ENCODE measurements at regions not wholly inside any gene's neighbourhood (a gene's known extent, or its start where the extent isn't known, plus 50 kb on each side); places are given as distances from the start of the nearest gene placed in this dataset.
"Not testable (repeated sequence)": the region's sequence is repeated elsewhere in the genome, so short reads cannot be mapped to it uniquely, and the experiment has no call there.

DNA sequence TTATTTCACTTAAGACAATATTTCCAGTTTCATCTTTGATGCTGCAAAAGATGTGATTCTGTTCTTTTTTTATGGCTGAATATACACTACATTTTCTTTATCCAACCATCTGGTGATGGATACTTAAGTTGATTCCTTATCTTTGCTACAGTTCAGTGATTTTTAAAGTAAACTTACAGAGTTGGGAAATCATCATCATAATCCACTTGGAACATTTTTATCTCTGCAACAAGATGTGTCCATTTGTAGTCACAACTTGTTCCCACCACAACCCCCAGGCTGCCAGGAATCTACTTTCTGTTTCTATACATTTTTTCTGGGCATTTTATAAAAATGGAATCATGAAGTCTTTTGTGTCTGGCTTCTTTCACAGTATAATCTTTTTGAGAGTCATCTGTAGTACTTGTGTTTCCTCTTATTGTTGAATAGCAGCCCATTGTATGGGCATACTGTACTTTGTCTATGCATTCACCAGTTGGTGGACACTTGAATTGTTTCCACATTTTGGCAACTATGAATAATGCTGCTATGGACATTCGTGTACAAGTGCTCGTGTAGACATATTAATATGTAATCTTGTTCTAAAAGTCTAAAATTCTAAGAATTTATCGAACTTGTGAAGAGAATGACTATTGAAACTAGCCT, 212.5 kb upstream of the DDHD1 start:
- H3K27me3 ChIP-seq (ENCODE audit: insufficient read depth, low read length), result no peaks in the 10 kb centered on the region
- H3K4ac ChIP-seq (ENCODE audit: low read depth, low read length), result no peak overlapping the region
- no peak overlapping the region for H3T11ph ChIP-seq (ENCODE audit: low read length)
- H2BK120ac ChIP-seq (ENCODE audit: low read depth, low read length, poor library complexity, severe bottlenecking), result no peak overlapping the region
- H2AK5ac ChIP-seq (ENCODE audit: insufficient read length, low read length), result no peak overlapping the region
- H4K5ac ChIP-seq (ENCODE audit: insufficient read length, low read depth, low read length), result no peak overlapping the region
- H3K4me1 Mint-ChIP-seq, result peaks cover 28 to 30% of the 10 kb centered on the region in 2 experiments
- H3K27ac Mint-ChIP-seq, result no peak overlapping the region; a peak in 1 of 7 replicates
- no peak overlapping the region for H3K56ac ChIP-seq (ENCODE audit: insufficient read length, low read depth, low read length)
- no peak overlapping the region for H2BK20ac ChIP-seq (ENCODE audit: low read depth, low read length, poor library complexity, severe bottlenecking)
- H3K18ac ChIP-seq (ENCODE audit: insufficient read length, low read depth, low read length), result no peak overlapping the region
- H2BK15ac ChIP-seq (ENCODE audit: low read depth, low read length), result no peak overlapping the region
- H2AFZ ChIP-seq (ENCODE audit: low read length), result no peak overlapping the region
- H4K8ac ChIP-seq (replicated peaks; ENCODE audit: insufficient read length, low read depth, low read length), result no peak overlapping the region
- H3K79me1 ChIP-seq (ENCODE audit: insufficient read depth, low read depth, low read length, poor library complexity, severe bottlenecking), result no peaks in the 10 kb centered on the region
- H2BK5ac ChIP-seq (ENCODE audit: insufficient read length, low read length), result no peak overlapping the region
- no peaks in the 10 kb centered on the region for H3K9me3 ChIP-seq (ENCODE audit: control insufficient read depth, low read depth, low read length)
- no peak overlapping the region for H3K27ac ChIP-seq (ENCODE audit: insufficient read length, low read depth, low read length)
- no peaks in the 10 kb centered on the region for H3K23me2 ChIP-seq (ENCODE audit: insufficient read length, low read depth, low read length, poor library complexity, severe bottlenecking)
- no peak overlapping the region for H3K9ac ChIP-seq (ENCODE audit: extremely low read depth, insufficient read length, low read length)
- H3K4me2 ChIP-seq (ENCODE audit: insufficient read depth, insufficient read length, low read length), result no peak overlapping the region
- H3K4me1 ChIP-seq (ENCODE audit: insufficient read depth, low read length), result no peaks in the 10 kb centered on the region
- H3K23ac ChIP-seq (ENCODE audit: insufficient read length, low read depth, low read length), result no peak overlapping the region
- WGBS (ENCODE audit: extremely low coverage, insufficient read length, low lambda C conversion rate), result no CpG with 5 or more reads among the region's 3 CpGs
- H2BK12ac ChIP-seq (ENCODE audit: insufficient read length, low read depth, low read length), result no peak overlapping the region
- peaks cover 22 to 33% of the 10 kb centered on the region in 2 experiments for H3K9me3 Mint-ChIP-seq
- no peaks in the 10 kb centered on the region for H4K20me1 ChIP-seq (ENCODE audit: control insufficient read depth, insufficient read depth, insufficient read length)
- no peak overlapping the region for H4K91ac ChIP-seq (ENCODE audit: insufficient read length, low read depth, low read length)
- H3K36me3 Mint-ChIP-seq (ENCODE audit: insufficient read depth in 1 of 3, low read depth in 3 of 3), result peaks cover 28 to 37% (median 30%) of the 10 kb centered on the region in 3 experiments
- no peak overlapping the region for H3K14ac ChIP-seq (ENCODE audit: insufficient read depth, low read length)
- H3K4me3 Mint-ChIP-seq, result no peak overlapping the region
- DNase-seq, result no peak
- H3K79me2 ChIP-seq (ENCODE audit: insufficient read depth, low read length), result no peaks in the 10 kb centered on the region
- H3K27me3 Mint-ChIP-seq (ENCODE audit: low read depth), result peaks cover 2% of the 10 kb centered on the region
- TF ChIP-seq, protein P1, sequence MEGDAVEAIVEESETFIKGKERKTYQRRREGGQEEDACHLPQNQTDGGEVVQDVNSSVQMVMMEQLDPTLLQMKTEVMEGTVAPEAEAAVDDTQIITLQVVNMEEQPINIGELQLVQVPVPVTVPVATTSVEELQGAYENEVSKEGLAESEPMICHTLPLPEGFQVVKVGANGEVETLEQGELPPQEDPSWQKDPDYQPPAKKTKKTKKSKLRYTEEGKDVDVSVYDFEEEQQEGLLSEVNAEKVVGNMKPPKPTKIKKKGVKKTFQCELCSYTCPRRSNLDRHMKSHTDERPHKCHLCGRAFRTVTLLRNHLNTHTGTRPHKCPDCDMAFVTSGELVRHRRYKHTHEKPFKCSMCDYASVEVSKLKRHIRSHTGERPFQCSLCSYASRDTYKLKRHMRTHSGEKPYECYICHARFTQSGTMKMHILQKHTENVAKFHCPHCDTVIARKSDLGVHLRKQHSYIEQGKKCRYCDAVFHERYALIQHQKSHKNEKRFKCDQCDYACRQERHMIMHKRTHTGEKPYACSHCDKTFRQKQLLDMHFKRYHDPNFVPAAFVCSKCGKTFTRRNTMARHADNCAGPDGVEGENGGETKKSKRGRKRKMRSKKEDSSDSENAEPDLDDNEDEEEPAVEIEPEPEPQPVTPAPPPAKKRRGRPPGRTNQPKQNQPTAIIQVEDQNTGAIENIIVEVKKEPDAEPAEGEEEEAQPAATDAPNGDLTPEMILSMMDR (conservative IDR thresholded peaks at IDR 0.05), result no peak

DNA sequence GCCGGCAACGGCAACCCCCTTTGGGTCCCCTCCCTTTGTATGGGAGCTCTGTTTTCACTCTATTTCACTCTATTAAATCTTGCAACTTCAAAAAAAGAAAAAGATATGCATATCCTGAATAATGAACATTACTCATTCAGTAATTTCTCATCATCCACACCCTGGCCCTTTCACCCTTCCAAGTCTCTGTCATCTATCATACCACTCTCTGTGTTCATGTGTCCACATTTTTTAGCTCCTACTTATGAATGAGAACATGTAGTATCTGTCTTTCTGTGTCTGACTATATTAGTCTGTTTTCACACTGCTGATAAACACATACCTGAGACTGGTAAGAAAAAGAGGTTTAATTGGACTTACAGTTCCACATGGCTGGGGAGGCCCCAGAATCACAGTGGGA, 209.8 kb upstream of the DDHD1 start:
- H3K27me3 Mint-ChIP-seq (ENCODE audit: low read depth); H3K4me1 ChIP-seq (ENCODE audit: insufficient read depth, low read length); H4K5ac ChIP-seq (ENCODE audit: insufficient read length, low read depth, low read length); H3K27ac ChIP-seq (ENCODE audit: insufficient read length, low read depth, low read length); H3K56ac ChIP-seq (ENCODE audit: insufficient read length, low read depth, low read length); H3K14ac ChIP-seq (ENCODE audit: insufficient read depth, low read length); H3K18ac ChIP-seq (ENCODE audit: insufficient read length, low read depth, low read length); H3T11ph ChIP-seq (ENCODE audit: low read length); H4K20me1 ChIP-seq (ENCODE audit: control insufficient read depth, insufficient read depth, insufficient read length); H3K4me2 ChIP-seq (ENCODE audit: insufficient read depth, insufficient read length, low read length); H3K9me3 ChIP-seq (ENCODE audit: control insufficient read depth, low read depth, low read length); H3K4me3 Mint-ChIP-seq; H2BK20ac ChIP-seq (ENCODE audit: low read depth, low read length, poor library complexity, severe bottlenecking); H2BK12ac ChIP-seq (ENCODE audit: insufficient read length, low read depth, low read length); H2BK5ac ChIP-seq (ENCODE audit: insufficient read length, low read length); H3K4ac ChIP-seq (ENCODE audit: low read depth, low read length); H3K27me3 ChIP-seq (ENCODE audit: insufficient read depth, low read length); H2BK15ac ChIP-seq (ENCODE audit: low read depth, low read length); DNase-seq; H2AFZ ChIP-seq (ENCODE audit: low read length); H4K8ac ChIP-seq (replicated peaks; ENCODE audit: insufficient read length, low read depth, low read length); H4K91ac ChIP-seq (ENCODE audit: insufficient read length, low read depth, low read length); H2BK120ac ChIP-seq (ENCODE audit: low read depth, low read length, poor library complexity, severe bottlenecking); H3K79me2 ChIP-seq (ENCODE audit: insufficient read depth, low read length); H3K9ac ChIP-seq (ENCODE audit: extremely low read depth, insufficient read length, low read length); H3K79me1 ChIP-seq (ENCODE audit: insufficient read depth, low read depth, low read length, poor library complexity, severe bottlenecking); H3K23ac ChIP-seq (ENCODE audit: insufficient read length, low read depth, low read length); H2AK5ac ChIP-seq (ENCODE audit: insufficient read length, low read length); H3K27ac Mint-ChIP-seq; H3K23me2 ChIP-seq (ENCODE audit: insufficient read length, low read depth, low read length, poor library complexity, severe bottlenecking): not testable (repeated sequence)
- no CpG with 5 or more reads among the region's 2 CpGs for WGBS (ENCODE audit: extremely low coverage, insufficient read length, low lambda C conversion rate)
- H3K36me3 Mint-ChIP-seq (ENCODE audit: insufficient read depth in 1 of 3, low read depth in 3 of 3), result peaks cover 33 to 42% (median 36%) of the 10 kb centered on the region in 3 experiments
- peaks cover 22 to 43% of the 10 kb centered on the region in 2 experiments for H3K9me3 Mint-ChIP-seq
- peaks cover 8 to 11% of the 10 kb centered on the region in 2 experiments for H3K4me1 Mint-ChIP-seq
